ENCODE measurements at regions not wholly inside any gene's neighbourhood (a gene's known extent, or its start where the extent isn't known, plus 50 kb on each side); places are given as distances from the start of the nearest gene placed in this dataset.

GRCh38 chr2:15705310-15705709 lies 113.6 kb downstream of the DDX1 start:
- no peaks in the 10 kb centered on the region for H4K20me1 ChIP-seq (replicated peaks; ENCODE audit: insufficient read depth)
- no peak overlapping the region for H3K4me3 Mint-ChIP-seq
- H3K36me3 Mint-ChIP-seq (ENCODE audit: low read depth): no peaks in the 10 kb centered on the region
- H3K4me3 ChIP-seq: no peak overlapping the region
- H3F3A ChIP-seq (replicated peaks; ENCODE audit: low read depth): no peaks in the 10 kb centered on the region
- H3K4me2 ChIP-seq: no peak overlapping the region
- TF ChIP-seq ZNF462 (CRISPR knock-in tag; IDR thresholded peaks at IDR 0.05): no peak
- no peak for TF ChIP-seq ETS1 (IDR thresholded peaks at IDR 0.05)
- TF ChIP-seq EZH2 (IDR thresholded peaks at IDR 0.05; ENCODE audit: low read depth, unreplicated experiment): no peak
- no peak for TF ChIP-seq STAT1 (IDR thresholded peaks at IDR 0.05; ENCODE audit: unreplicated experiment)
- no peak for TF ChIP-seq REST (IDR thresholded peaks at IDR 0.05; ENCODE audit: unreplicated experiment)
- no peak for TF ChIP-seq ZNF331 (CRISPR knock-in tag; IDR thresholded peaks at IDR 0.05; ENCODE audit: low read depth)
- no peak for TF ChIP-seq ZNF114 (CRISPR knock-in tag; IDR thresholded peaks at IDR 0.05)
- H3K27ac ChIP-seq (ENCODE audit: low read depth): no peak overlapping the region
- no peaks in the 10 kb centered on the region for H3K27me3 ChIP-seq (ENCODE audit: insufficient read depth)
- no peaks in the 10 kb centered on the region; the same call in 2 of the 3 replicates for H3K9me3 Mint-ChIP-seq
- H3K79me2 ChIP-seq (replicated peaks; ENCODE audit: insufficient read depth): no peaks in the 10 kb centered on the region
- DNase-seq (ENCODE audit: low spot score): no peak
- no peak overlapping the region for H3K27ac Mint-ChIP-seq
- no peak for ATAC-seq
- H3K27me3 Mint-ChIP-seq (ENCODE audit: insufficient read depth, low read depth, poor library complexity): no peaks in the 10 kb centered on the region
- no peak overlapping the region for H2AFZ ChIP-seq
- H3K36me3 ChIP-seq (ENCODE audit: insufficient read depth): no peaks in the 10 kb centered on the region
- H3K4me1 Mint-ChIP-seq: no peaks in the 10 kb centered on the region
- no peaks in the 10 kb centered on the region for H3K4me1 ChIP-seq (ENCODE audit: insufficient read depth)
- H3K9me2 ChIP-seq (ENCODE audit: insufficient read depth): 0 out of 2 replicates have a peak, but pooled peaks cover 10% of the 10 kb centered on the region

All from GM23338 (cell line).